ENCODE measurements at regions not wholly inside any gene's neighbourhood (a gene's known extent, or its start where the extent isn't known, plus 50 kb on each side); places are given as distances from the start of the nearest gene placed in this dataset.
"Not testable (repeated sequence)": the region's sequence is repeated elsewhere in the genome, so short reads cannot be mapped to it uniquely, and the experiment has no call there.

GRCh38 chr7:45259966-45260646, 102.5 kb downstream of the RAMP3 start:
- DNase-seq (ENCODE audit: low read depth), result peak; percentile 15

GRCh38 chr7:45267262-45267661, 109.7 kb downstream of the RAMP3 start:
- no peak overlapping the region for H3K4me3 ChIP-seq (ENCODE audit: low read length)
- DNase-seq (ENCODE audit: low read depth), result peak; percentile 1
- no peak for TF ChIP-seq CTCF (conservative IDR thresholded peaks at IDR 0.05; ENCODE audit: low read length)

More at GRCh38 chr7:45259966-45260646, 102.5 kb downstream of the RAMP3 start:
- TF ChIP-seq CTCF (conservative IDR thresholded peaks at IDR 0.05; ENCODE audit: low read length), result peak; percentile 95
- no peak overlapping the region for H3K4me3 ChIP-seq (ENCODE audit: low read length)

GRCh38 chr7:45268013-45268412, 110.4 kb downstream of the RAMP3 start:
- no peak overlapping the region for H3K4me3 ChIP-seq (ENCODE audit: low read length)
- DNase-seq (ENCODE audit: low read depth), result no peak
- TF ChIP-seq CTCF (conservative IDR thresholded peaks at IDR 0.05; ENCODE audit: low read length), result no peak

GRCh38 chr7:45269192-45269591, 111.6 kb downstream of the RAMP3 start:
- no peak overlapping the region for H3K4me3 ChIP-seq (ENCODE audit: low read length)
- DNase-seq (ENCODE audit: low read depth), result no peak
- no peak for TF ChIP-seq CTCF (conservative IDR thresholded peaks at IDR 0.05; ENCODE audit: low read length)

- no peak overlapping the region for H3K4me3 ChIP-seq (ENCODE audit: low read length)
- no peak for TF ChIP-seq CTCF (conservative IDR thresholded peaks at IDR 0.05; ENCODE audit: low read length)
- no peak for DNase-seq (ENCODE audit: low read depth)
Observed at GRCh38 chr7:45278763-45279398, 121.3 kb downstream of the RAMP3 start.

- H3K4me3 ChIP-seq (ENCODE audit: low read length); DNase-seq (ENCODE audit: low read depth): not testable (repeated sequence)
Observed at GRCh38 chr7:45289611-45290010, 132.0 kb downstream of the RAMP3 start.

GRCh38 chr7:45290880-45291279, 133.3 kb downstream of the RAMP3 start:
- DNase-seq (ENCODE audit: low read depth), result no peak
- no peak for TF ChIP-seq CTCF (conservative IDR thresholded peaks at IDR 0.05; ENCODE audit: low read length)

More at GRCh38 chr7:45290880-45291279, 133.3 kb downstream of the RAMP3 start:
- H3K4me3 ChIP-seq (ENCODE audit: low read length), result no peak overlapping the region
